GM12865 (cell line): ENCODE measurements at regions not wholly inside any gene's neighbourhood (a gene's known extent, or its start where the extent isn't known, plus 50 kb on each side); places are given as distances from the start of the nearest gene placed in this dataset.

Experiments used
- DNase-seq: peaks from one replicate; pipeline ENCODE4 v3.0.0; 2010; ENCODE audit warnings: low read depth
- H3K4me3 ChIP-seq: 2 replicates; pipeline ENCODE4 v1.5.1; 2011; ENCODE audit warnings: mild to moderate bottlenecking, low read depth, low read length, control low read depth
- TF ChIP-seq, protein P1 (sequence below): IDR thresholded peaks from 2 replicates; pipeline ENCODE4 v1.5.1; 2011; ENCODE audit warnings: low read length, control low read depth, low read depth, inconsistent platforms; ENCODE audit not compliant: insufficient read depth; ENCODE audit errors: missing control alignments

- DNase-seq: no peak
- H3K4me3 ChIP-seq: no peak overlapping the region
- TF ChIP-seq, protein P1, sequence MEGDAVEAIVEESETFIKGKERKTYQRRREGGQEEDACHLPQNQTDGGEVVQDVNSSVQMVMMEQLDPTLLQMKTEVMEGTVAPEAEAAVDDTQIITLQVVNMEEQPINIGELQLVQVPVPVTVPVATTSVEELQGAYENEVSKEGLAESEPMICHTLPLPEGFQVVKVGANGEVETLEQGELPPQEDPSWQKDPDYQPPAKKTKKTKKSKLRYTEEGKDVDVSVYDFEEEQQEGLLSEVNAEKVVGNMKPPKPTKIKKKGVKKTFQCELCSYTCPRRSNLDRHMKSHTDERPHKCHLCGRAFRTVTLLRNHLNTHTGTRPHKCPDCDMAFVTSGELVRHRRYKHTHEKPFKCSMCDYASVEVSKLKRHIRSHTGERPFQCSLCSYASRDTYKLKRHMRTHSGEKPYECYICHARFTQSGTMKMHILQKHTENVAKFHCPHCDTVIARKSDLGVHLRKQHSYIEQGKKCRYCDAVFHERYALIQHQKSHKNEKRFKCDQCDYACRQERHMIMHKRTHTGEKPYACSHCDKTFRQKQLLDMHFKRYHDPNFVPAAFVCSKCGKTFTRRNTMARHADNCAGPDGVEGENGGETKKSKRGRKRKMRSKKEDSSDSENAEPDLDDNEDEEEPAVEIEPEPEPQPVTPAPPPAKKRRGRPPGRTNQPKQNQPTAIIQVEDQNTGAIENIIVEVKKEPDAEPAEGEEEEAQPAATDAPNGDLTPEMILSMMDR: no peak
These were observed 102.4 kb upstream of the B3GAT1 start for GRCh38 chr11:134514354-134514951.

DNA sequence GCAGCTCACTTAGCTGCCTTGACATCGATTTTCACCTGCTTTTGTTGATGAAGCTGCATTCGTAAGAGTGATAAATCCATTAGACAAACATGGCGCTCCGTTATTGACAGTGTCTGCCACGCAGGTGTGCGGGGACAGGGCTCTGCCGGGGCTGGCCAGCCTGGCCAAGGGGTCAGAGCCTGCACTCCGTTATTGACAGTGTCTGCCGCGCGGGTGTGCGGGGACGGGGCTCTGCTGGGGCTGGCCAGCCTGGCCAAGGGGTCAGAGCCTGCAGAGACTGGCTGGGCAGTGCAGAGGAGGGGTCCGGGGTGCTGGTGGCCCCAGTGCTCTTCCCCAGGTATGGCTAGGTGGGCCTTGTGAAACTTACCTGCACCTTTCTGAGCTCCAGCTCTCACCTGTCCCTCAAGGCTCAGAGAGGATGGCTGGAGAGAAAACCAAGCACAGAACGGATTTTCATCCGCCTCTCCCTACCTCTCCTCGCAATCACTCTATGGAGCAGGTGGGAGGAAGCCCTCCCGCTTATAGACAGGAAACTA is 101.6 kb upstream of the B3GAT1 start:
- no peak for DNase-seq
- TF ChIP-seq, protein P1: no peak
- H3K4me3 ChIP-seq: no peak overlapping the region

GRCh38 chr11:134512571-134513538 is 100.8 kb upstream of the B3GAT1 start:
- H3K4me3 ChIP-seq: no peak overlapping the region

GRCh38 chr11:134512061-134512460 is 100.0 kb upstream of the B3GAT1 start:
- no peak for DNase-seq
- H3K4me3 ChIP-seq: no peak overlapping the region
- TF ChIP-seq, protein P1: no peak

More at GRCh38 chr11:134512571-134513538, 100.8 kb upstream of the B3GAT1 start:
- DNase-seq: no peak
- TF ChIP-seq, protein P1: no peak

DNA sequence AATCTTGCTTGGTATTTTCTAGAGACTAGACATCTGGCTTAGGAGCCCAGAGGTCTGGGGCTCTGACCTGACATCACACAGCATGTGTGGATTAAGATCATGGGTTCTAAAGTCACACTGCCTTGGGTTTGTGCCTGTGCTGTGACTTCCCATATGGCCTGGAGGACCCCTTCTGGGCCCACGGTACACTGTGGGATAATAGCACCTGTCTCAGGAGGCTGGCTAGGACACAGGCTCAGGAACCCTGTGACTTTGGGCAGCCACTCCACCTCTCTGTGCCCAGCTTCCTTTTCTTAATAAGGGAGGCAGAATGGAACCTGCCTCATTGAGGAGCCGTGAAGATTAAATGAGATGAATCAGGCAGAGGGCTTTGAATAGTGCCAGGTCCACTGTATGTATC is 99.2 kb upstream of the B3GAT1 start:
- H3K4me3 ChIP-seq: no peak overlapping the region
- DNase-seq: no peak
- TF ChIP-seq, protein P1: no peak

GRCh38 chr11:134510233-134511040 is 98.4 kb upstream of the B3GAT1 start:
- DNase-seq: no peak
- TF ChIP-seq, protein P1: no peak
- H3K4me3 ChIP-seq: no peak overlapping the region
